OCI-LY3 (cell line): ENCODE measurements at regions not wholly inside any gene's neighbourhood (a gene's known extent, or its start where the extent isn't known, plus 50 kb on each side); places are given as distances from the start of the nearest gene placed in this dataset.
"Not testable (repeated sequence)": the region's sequence is repeated elsewhere in the genome, so short reads cannot be mapped to it uniquely, and the experiment has no call there.

Experiments
- H2AFZ ChIP-seq: fragments of 200-600, 300-600 bp; shearing (Covaris generic); 2 replicates; pipeline ENCODE4 v1.6.0; 2014; ENCODE audit warnings: antibody characterized with exemption, low read depth, low read length
- H3K27ac ChIP-seq: fragments of 200-600, 300-600 bp; sonication (generic); 2 replicates; pipeline ENCODE4 v1.5.1; 2014; ENCODE audit warnings: mild to moderate bottlenecking, low read length, moderate library complexity, mixed read lengths
- H3K27me3 ChIP-seq: fragments of 200-600, 300-600 bp; sonication (generic); 2 replicates; pipeline ENCODE4 v1.6.1; 2014; ENCODE audit warnings: low read depth, low read length, mixed read lengths
- H3K36me3 ChIP-seq: fragments of 200-600, 300-600 bp; sonication (generic); replicated peaks from 2 replicates; pipeline ENCODE3; 2014; ENCODE audit warnings: low read depth, low read length, mixed read lengths
- H3K4me1 ChIP-seq: fragments of 300-600, 200-600 bp; sonication (generic); 2 replicates; pipeline ENCODE4 v1.6.1; 2014; ENCODE audit warnings: low read length, mixed read lengths
- H3K4me2 ChIP-seq: fragments of 200-600, 300-600 bp; sonication (generic); 2 replicates; pipeline ENCODE4 v1.6.1; 2014; ENCODE audit warnings: low read length, mixed read lengths
- H3K4me3 ChIP-seq: fragments of 300-600, 200-600 bp; sonication (generic); 2 replicates; pipeline ENCODE4 v1.5.1; 2014; ENCODE audit warnings: antibody characterized with exemption, mild to moderate bottlenecking, low read length, moderate library complexity
- H3K79me2 ChIP-seq: fragments of 300-600, 200-600 bp; shearing (Covaris generic); 2 replicates; pipeline ENCODE4 v1.6.1; 2014; ENCODE audit warnings: mild to moderate bottlenecking, low read length, mixed read lengths
- H3K9ac ChIP-seq: fragments of 300-600, 200-600 bp; shearing (Covaris generic); 2 replicates; pipeline ENCODE4 v1.6.0; 2014; ENCODE audit warnings: mild to moderate bottlenecking, low read length, moderate library complexity
- H3K9me3 ChIP-seq: fragments of 200-600, 300-600 bp; shearing (Covaris generic); 2 replicates; pipeline ENCODE4 v1.6.1; 2014; ENCODE audit warnings: low read length, mixed read lengths; ENCODE audit not compliant: insufficient read depth
- H4K20me1 ChIP-seq: fragments of 200-600, 300-600 bp; sonication (generic); 2 replicates; pipeline ENCODE4 v1.6.1; 2016; ENCODE audit warnings: low read length, mixed read lengths; ENCODE audit not compliant: insufficient read depth
- EZH2phosphoT487 ChIP-seq: fragments of 200-600 bp; shearing (Covaris generic); IDR thresholded peaks from 2 replicates; pipeline ENCODE4 v1.6.1; 2018; ENCODE audit warnings: antibody characterized with exemption, mixed run types, low read depth
- TF ChIP-seq, protein P1 (sequence below): fragments of 200-600, 300-600 bp; sonication (generic); IDR thresholded peaks from 2 replicates; pipeline ENCODE4 v1.5.1; 2014; ENCODE audit warnings: antibody characterized with exemption, low read length, low read depth

DNA sequence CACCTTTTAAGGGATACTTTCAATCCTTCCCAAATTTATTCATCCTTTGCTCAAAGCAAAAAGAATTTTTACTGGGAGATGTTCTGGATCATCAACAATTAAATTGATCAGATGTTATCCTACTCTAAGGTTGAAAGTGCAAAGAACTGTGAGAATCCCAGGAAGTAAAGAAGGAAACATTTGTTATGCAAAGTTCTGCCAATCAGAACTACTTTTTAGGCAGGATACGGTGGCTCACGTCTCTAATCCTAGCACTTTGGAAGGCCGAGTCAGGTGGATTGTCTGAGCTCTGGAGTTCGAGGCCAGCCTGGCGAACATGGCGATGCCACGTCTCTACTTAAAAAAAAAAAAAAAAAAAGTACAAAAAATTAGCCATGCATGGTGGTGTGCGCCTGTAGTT, 882.3 kb downstream of the DIAPH3 start:
- H2AFZ ChIP-seq = no peak overlapping the region
- no peak overlapping the region for H3K27ac ChIP-seq
- H3K27me3 ChIP-seq = no peaks in the 10 kb centered on the region
- no peaks in the 10 kb centered on the region for H3K4me1 ChIP-seq
- no peak overlapping the region for H3K4me3 ChIP-seq
- H3K9me3 ChIP-seq = no peaks in the 10 kb centered on the region
- TF ChIP-seq, protein P1, sequence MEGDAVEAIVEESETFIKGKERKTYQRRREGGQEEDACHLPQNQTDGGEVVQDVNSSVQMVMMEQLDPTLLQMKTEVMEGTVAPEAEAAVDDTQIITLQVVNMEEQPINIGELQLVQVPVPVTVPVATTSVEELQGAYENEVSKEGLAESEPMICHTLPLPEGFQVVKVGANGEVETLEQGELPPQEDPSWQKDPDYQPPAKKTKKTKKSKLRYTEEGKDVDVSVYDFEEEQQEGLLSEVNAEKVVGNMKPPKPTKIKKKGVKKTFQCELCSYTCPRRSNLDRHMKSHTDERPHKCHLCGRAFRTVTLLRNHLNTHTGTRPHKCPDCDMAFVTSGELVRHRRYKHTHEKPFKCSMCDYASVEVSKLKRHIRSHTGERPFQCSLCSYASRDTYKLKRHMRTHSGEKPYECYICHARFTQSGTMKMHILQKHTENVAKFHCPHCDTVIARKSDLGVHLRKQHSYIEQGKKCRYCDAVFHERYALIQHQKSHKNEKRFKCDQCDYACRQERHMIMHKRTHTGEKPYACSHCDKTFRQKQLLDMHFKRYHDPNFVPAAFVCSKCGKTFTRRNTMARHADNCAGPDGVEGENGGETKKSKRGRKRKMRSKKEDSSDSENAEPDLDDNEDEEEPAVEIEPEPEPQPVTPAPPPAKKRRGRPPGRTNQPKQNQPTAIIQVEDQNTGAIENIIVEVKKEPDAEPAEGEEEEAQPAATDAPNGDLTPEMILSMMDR = no peak
- no peak for TF ChIP-seq EZH2phosphoT487
- H4K20me1 ChIP-seq = no peaks in the 10 kb centered on the region
- H3K4me2 ChIP-seq = no peak overlapping the region
- no peaks in the 10 kb centered on the region for H3K79me2 ChIP-seq
- H3K9ac ChIP-seq = no peak overlapping the region
- H3K36me3 ChIP-seq = no peaks in the 10 kb centered on the region

DNA sequence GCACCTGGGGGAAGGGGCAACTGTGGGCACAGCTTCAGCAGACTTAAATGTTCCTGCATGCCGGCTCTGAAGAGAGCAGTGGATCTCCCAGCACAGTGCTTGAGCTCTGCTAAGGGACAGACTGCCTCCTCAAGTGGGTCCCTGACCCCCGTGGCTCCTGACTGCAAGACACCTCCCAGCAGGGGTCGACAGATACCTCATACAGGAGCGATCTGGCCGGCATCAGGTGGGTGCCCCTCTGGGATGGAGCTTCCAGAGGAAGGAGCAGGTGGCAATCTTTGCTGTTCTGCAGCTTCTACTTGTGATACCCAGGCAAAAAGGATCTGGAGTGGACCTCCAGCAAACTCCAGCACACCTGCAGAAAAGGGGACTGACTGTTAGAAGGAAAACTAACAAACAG, 871.5 kb downstream of the DIAPH3 start:
- not testable (repeated sequence) for H3K79me2 ChIP-seq, H3K4me1 ChIP-seq, H3K9me3 ChIP-seq, H4K20me1 ChIP-seq, H3K9ac ChIP-seq, H3K27ac ChIP-seq, H3K36me3 ChIP-seq, H3K4me3 ChIP-seq, H2AFZ ChIP-seq, H3K27me3 ChIP-seq, H3K4me2 ChIP-seq

DNA sequence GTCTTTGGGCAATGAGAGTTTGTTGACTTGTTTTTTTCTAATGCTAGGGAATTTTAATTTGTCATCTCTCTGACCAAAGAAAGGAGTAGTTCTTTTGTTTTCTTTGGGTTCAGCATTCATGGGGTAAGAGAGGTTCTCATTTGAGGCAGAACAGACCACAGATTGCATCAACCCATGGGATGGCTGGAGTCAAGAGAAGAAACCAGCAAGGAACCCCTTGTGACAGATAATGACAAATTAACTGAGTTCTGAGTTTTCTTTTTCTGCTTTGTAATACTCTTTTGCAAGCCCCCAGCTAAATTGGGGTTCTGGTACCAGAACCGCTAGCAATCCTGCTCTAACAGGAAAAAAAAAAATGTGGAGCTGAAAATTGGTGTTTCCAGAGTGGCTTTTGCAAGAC, 864.1 kb downstream of the DIAPH3 start:
- H3K27ac ChIP-seq = no peak overlapping the region
- no peak overlapping the region for H2AFZ ChIP-seq
- H3K36me3 ChIP-seq = no peaks in the 10 kb centered on the region
- TF ChIP-seq, protein P1 = no peak
- no peak for TF ChIP-seq EZH2phosphoT487
- H3K27me3 ChIP-seq = no peaks in the 10 kb centered on the region
- H4K20me1 ChIP-seq = no peaks in the 10 kb centered on the region
- no peak overlapping the region for H3K9ac ChIP-seq
- H3K4me1 ChIP-seq = no peaks in the 10 kb centered on the region
- H3K79me2 ChIP-seq = no peaks in the 10 kb centered on the region
- H3K4me2 ChIP-seq = no peak overlapping the region
- no peak overlapping the region for H3K4me3 ChIP-seq
- no peaks in the 10 kb centered on the region for H3K9me3 ChIP-seq

DNA sequence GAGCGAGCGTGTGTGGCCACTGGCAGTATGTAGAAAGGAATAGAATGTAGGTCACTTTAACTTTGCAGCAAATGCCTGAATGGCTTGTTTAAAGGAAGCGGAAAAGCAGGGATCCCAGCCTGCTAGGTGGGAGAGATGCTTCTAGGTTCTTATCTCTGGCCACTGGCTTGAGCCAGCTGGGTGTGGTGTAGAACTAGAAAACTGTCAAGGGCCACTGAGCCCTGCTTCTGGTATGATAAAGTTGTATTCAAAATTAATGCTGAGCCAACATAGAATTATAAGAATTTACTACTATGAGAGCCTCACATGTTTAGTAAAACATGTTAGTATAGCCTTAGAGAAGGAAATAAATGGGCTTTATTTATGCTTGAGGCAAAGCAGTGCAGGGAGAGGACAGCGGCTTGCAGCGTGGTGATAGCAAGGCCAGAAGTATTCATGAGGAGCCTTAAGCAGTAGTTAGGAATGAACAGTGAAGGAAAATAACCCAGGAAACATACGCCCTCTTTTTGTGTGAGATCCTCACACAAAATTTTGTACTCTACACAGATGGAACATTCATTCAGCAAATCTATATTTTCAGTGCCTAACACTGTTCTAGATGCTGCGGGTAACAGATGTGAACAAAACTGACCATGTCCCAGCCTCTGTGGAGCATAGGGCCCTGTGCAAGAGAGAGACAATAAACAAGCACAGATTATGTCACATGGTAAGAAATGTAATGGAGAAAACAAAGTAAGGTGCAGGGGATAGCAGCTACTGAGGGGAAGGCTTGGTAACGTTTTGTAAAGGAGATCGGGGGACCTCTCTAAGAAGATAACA, 863.2 kb downstream of the DIAPH3 start:
- H3K4me1 ChIP-seq = no peaks in the 10 kb centered on the region
- no peak overlapping the region for H2AFZ ChIP-seq
- H3K9ac ChIP-seq = no peak overlapping the region
- no peak overlapping the region for H3K27ac ChIP-seq
- H3K27me3 ChIP-seq = no peaks in the 10 kb centered on the region
- no peaks in the 10 kb centered on the region for H4K20me1 ChIP-seq
- no peak overlapping the region for H3K4me3 ChIP-seq
- no peaks in the 10 kb centered on the region for H3K79me2 ChIP-seq
- no peaks in the 10 kb centered on the region for H3K9me3 ChIP-seq
- H3K4me2 ChIP-seq = no peak overlapping the region
- H3K36me3 ChIP-seq = no peaks in the 10 kb centered on the region
- no peak for TF ChIP-seq EZH2phosphoT487
- TF ChIP-seq, protein P1 = no peak
